ENCODE measurements at regions not wholly inside any gene's neighbourhood (a gene's known extent, or its start where the extent isn't known, plus 50 kb on each side); places are given as distances from the start of the nearest gene placed in this dataset.

- POLR2A ChIA-PET = no interaction called here
- DNase-seq = no peak
- intact Hi-C loops (cut with DNase I, micrococcal nuclease) = no loop called here
- Mint-ChIP-seq H3K27me3 (no peaks in the 10 kb centered on the region), H3K36me3 (ENCODE audit: low read depth) (no peaks in the 10 kb centered on the region), H3K4me3 (no peak overlapping the region), H3K27ac (no peak overlapping the region), H3K9me3 (peaks cover 4% of the 10 kb centered on the region), H3K4me1 (ENCODE audit: low read depth) (no peaks in the 10 kb centered on the region)
- Histone ChIP-seq H3K27me3 (ENCODE audit: control insufficient read depth in 1 of 2, insufficient read depth in 2 of 2, low read length in 2 of 2) (no peaks in the 10 kb centered on the region), H3K4me1 (ENCODE audit: insufficient read depth, low read length) (no peaks in the 10 kb centered on the region), H3K4me3 (ENCODE audit: low read length) (no peak overlapping the region), H3K9me3 (ENCODE audit: control insufficient read depth in 1 of 2, insufficient read depth in 1 of 2, low read length in 2 of 2) (no peaks in the 10 kb centered on the region), H3K36me3 (ENCODE audit: insufficient read depth, low read length) (no peaks in the 10 kb centered on the region), H3K27ac (ENCODE audit: low read depth in 1 of 2, low read length in 2 of 2) (no peak overlapping the region)
- no peak for TF ChIP-seq CTCF (IDR thresholded peaks at IDR 0.05)
- CTCF ChIA-PET = no interaction called here
- no peak for ATAC-seq (ENCODE audit: poor library complexity)
Measured at GRCh38 chr1:60715970-60716369, 366.4 kb upstream of the NFIA start.

GRCh38 chr1:60709426-60709825 lies 372.9 kb upstream of the NFIA start:
- no peak overlapping the region for H3K4me3 Mint-ChIP-seq
- no peaks in the 10 kb centered on the region for H3K27me3 ChIP-seq (ENCODE audit: control insufficient read depth in 1 of 2, insufficient read depth in 2 of 2, low read length in 2 of 2)
- no peaks in the 10 kb centered on the region for H3K4me1 Mint-ChIP-seq (ENCODE audit: low read depth)
- no peak overlapping the region for H3K27ac ChIP-seq (ENCODE audit: low read depth in 1 of 2, low read length in 2 of 2)
- no peak overlapping the region for H3K4me3 ChIP-seq (ENCODE audit: low read length)
- no peak for TF ChIP-seq CTCF (IDR thresholded peaks at IDR 0.05)
- H3K36me3 ChIP-seq (ENCODE audit: insufficient read depth, low read length) = no peaks in the 10 kb centered on the region
- CTCF ChIA-PET = no interaction called here
- peaks cover 0 to 5% of the 10 kb centered on the region in 2 experiments for H3K9me3 ChIP-seq (ENCODE audit: control insufficient read depth in 1 of 2, insufficient read depth in 1 of 2, low read length in 2 of 2)
- no peaks in the 10 kb centered on the region for H3K36me3 Mint-ChIP-seq (ENCODE audit: low read depth)
- ATAC-seq (ENCODE audit: poor library complexity) (no peak), DNase-seq (no peak)
- no peaks in the 10 kb centered on the region for H3K27me3 Mint-ChIP-seq
- no peaks in the 10 kb centered on the region for H3K4me1 ChIP-seq (ENCODE audit: insufficient read depth, low read length)
- H3K27ac Mint-ChIP-seq = no peak overlapping the region
- intact Hi-C loops (cut with DNase I, micrococcal nuclease) = no loop called here
- POLR2A ChIA-PET = no interaction called here
- peaks cover 4% of the 10 kb centered on the region for H3K9me3 Mint-ChIP-seq

DNA sequence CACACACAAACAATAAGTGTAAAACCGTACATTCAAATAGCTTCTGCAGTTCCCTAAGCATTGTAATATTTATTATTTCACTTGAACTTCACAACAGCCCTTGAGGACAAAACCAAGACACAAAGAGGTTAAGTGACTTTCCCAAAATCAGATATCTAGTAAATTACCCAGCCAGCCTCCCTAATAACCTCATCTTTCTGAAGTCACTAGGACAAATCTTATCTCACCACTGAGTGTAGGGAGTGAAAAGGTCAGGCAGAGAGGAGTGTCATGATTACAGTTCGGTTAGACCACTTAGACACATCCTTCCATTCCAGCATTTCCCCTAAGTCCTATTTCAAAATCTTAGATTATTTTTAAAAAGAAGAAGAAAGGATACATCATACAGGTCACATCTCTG lies 377.3 kb upstream of the NFIA start:
- POLR2A ChIA-PET = no interaction called here
- no peak for TF ChIP-seq CTCF (IDR thresholded peaks at IDR 0.05)
- peaks cover 4% of the 10 kb centered on the region for H3K27me3 Mint-ChIP-seq

More for the DNA sequence above, 377.3 kb upstream of the NFIA start:
- Mint-ChIP-seq H3K36me3 (ENCODE audit: low read depth) (no peaks in the 10 kb centered on the region), H3K9me3 (no peaks in the 10 kb centered on the region), H3K4me1 (ENCODE audit: low read depth) (no peaks in the 10 kb centered on the region), H3K27ac (no peak overlapping the region), H3K4me3 (no peak overlapping the region)
- ATAC-seq (ENCODE audit: poor library complexity) (no peak), DNase-seq (no peak)
- no peaks in the 10 kb centered on the region for H3K27me3 ChIP-seq (ENCODE audit: control insufficient read depth in 1 of 2, insufficient read depth in 2 of 2, low read length in 2 of 2)
- intact Hi-C loops (cut with DNase I, micrococcal nuclease) = no loop called here
- peaks cover 0 to 5% of the 10 kb centered on the region in 2 experiments for H3K9me3 ChIP-seq (ENCODE audit: control insufficient read depth in 1 of 2, insufficient read depth in 1 of 2, low read length in 2 of 2)
- CTCF ChIA-PET = no interaction called here
- H3K36me3 ChIP-seq (ENCODE audit: insufficient read depth, low read length) = no peaks in the 10 kb centered on the region
- H3K4me3 ChIP-seq (ENCODE audit: low read length) = no peak overlapping the region
- no peak overlapping the region for H3K27ac ChIP-seq (ENCODE audit: low read depth in 1 of 2, low read length in 2 of 2)
- H3K4me1 ChIP-seq (ENCODE audit: insufficient read depth, low read length) = no peaks in the 10 kb centered on the region

All from CD4-positive, alpha-beta T cell (primary cell).